MG63 (cell line): ENCODE measurements at regions not wholly inside any gene's neighbourhood (a gene's known extent, or its start where the extent isn't known, plus 50 kb on each side); places are given as distances from the start of the nearest gene placed in this dataset.
A peak's percentile ranks its signal among the peaks of the same experiment; 100 is the strongest.
"Not testable (repeated sequence)": the region's sequence is repeated elsewhere in the genome, so short reads cannot be mapped to it uniquely, and the experiment has no call there.

Experiments
- DNase-seq: peaks from one replicate; pipeline ENCODE4 v3.0.0-alpha.2; 2020
- H3K27me3 ChIP-seq: fragments of 250-450 bp; sonication (Bioruptor Pico); 2 replicates; pipeline ENCODE4 v1.5.1; 2020; ENCODE audit warnings: mild to moderate bottlenecking, moderate library complexity
- H3K36me3 ChIP-seq: fragments of 250-450 bp; sonication (Bioruptor Pico); 2 replicates; pipeline ENCODE4 v1.5.1; 2020; ENCODE audit warnings: mild to moderate bottlenecking, moderate library complexity
- H3K4me3 ChIP-seq: fragments of 250-450 bp; sonication (Bioruptor Pico); 2 replicates; pipeline ENCODE4 v1.5.1; 2020; ENCODE audit warnings: mild to moderate bottlenecking, moderate library complexity
- H3K9me3 ChIP-seq: fragments of 250-450 bp; sonication (Bioruptor Pico); 2 replicates; pipeline ENCODE4 v1.5.1; 2020; ENCODE audit warnings: mild to moderate bottlenecking, moderate library complexity

DNA sequence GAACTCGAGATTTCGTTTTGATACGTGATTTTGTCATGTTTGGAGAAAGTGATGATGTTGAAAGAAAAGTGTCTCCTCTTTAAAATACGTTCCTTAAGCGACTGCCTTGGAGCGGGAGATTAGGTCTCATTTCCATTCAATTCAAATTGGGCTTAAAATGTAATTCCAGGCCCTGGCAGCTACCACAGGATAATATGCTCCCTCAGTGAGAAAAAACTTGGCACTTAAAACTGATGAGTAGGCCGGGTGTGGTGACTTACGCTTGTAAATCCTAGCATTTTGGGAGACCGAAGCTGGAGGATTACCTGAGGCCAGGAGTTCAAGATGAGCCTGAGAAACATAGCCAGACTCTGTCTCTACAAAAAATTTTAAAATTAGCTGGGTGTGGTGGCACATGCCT lies 146.3 kb upstream of the L3MBTL4 start:
- peak; percentile 23 for DNase-seq
- Histone ChIP-seq H3K36me3 (no peaks in the 10 kb centered on the region), H3K27me3 (no peaks in the 10 kb centered on the region), H3K4me3 (no peak overlapping the region), H3K9me3 (no peaks in the 10 kb centered on the region)

DNA sequence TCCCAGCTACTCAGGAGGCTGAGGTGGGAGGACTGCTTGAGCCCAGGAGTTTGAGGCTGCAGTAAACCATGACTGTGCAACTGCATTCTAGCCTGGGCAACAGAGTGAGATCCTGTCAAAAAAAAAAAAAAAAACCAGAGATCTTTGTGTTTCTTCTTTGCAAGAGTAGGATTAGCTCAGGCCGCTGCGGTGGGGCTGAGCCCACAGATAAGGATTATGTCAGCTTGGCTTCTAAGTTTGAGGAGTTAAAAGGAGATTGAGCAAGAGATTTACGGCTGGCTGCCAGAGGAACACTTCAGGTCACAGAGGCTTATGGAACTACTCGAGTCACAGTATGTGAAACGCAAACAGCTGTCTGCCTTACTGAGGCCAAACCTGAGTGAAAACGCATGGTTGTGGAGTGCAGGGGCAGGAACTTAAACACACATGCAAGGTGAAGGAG lies 146.7 kb upstream of the L3MBTL4 start:
- DNase-seq = peak; percentile 13
- Histone ChIP-seq H3K4me3 (no peak overlapping the region), H3K36me3 (no peaks in the 10 kb centered on the region), H3K9me3 (no peaks in the 10 kb centered on the region), H3K27me3 (no peaks in the 10 kb centered on the region)

DNA sequence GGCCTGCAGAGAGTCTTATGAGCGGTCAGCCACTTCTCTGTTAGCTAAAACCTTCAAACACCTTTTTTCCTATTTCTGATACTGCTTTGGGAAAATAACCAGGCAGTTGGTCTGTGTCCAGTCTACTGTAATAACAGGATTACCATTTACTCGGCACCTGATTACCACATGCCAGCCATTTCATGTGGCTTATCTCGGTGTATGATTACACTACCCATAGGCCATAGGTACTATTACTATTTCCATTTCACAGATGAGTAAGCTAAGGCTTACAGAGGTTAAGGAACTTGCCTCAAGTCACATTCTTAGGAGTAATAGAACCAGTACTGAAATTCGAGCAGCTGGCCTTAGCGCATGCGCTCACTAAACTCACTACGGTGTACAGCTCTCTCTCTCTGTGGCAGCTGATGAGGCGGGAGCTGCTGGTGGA lies 147.2 kb upstream of the L3MBTL4 start:
- DNase-seq = no peak
- Histone ChIP-seq H3K9me3 (no peaks in the 10 kb centered on the region), H3K4me3 (no peak overlapping the region), H3K36me3 (no peaks in the 10 kb centered on the region), H3K27me3 (no peaks in the 10 kb centered on the region)

DNA sequence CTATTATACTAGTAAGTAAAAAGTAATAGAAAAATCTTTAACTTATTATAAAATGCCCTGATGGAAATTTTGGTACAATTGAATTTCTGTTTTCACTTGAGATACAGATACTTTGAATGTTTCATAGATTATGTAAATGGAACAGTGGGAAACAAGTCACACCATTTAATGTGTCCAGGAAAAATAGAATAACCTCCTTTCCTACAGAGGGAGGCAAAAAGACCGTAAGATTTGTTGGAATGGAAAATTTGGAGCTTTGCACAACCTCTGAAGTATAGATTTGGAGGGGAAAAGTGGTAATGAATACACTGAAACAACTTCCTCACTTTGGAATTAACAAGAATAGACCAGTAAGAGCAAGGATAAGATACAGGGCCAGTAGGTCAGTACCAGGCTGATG lies 149.2 kb upstream of the L3MBTL4 start:
- H3K9me3 ChIP-seq = no peaks in the 10 kb centered on the region
- H3K36me3 ChIP-seq = no peaks in the 10 kb centered on the region
- no peak overlapping the region for H3K4me3 ChIP-seq
- H3K27me3 ChIP-seq = no peaks in the 10 kb centered on the region
- no peak for DNase-seq

DNA sequence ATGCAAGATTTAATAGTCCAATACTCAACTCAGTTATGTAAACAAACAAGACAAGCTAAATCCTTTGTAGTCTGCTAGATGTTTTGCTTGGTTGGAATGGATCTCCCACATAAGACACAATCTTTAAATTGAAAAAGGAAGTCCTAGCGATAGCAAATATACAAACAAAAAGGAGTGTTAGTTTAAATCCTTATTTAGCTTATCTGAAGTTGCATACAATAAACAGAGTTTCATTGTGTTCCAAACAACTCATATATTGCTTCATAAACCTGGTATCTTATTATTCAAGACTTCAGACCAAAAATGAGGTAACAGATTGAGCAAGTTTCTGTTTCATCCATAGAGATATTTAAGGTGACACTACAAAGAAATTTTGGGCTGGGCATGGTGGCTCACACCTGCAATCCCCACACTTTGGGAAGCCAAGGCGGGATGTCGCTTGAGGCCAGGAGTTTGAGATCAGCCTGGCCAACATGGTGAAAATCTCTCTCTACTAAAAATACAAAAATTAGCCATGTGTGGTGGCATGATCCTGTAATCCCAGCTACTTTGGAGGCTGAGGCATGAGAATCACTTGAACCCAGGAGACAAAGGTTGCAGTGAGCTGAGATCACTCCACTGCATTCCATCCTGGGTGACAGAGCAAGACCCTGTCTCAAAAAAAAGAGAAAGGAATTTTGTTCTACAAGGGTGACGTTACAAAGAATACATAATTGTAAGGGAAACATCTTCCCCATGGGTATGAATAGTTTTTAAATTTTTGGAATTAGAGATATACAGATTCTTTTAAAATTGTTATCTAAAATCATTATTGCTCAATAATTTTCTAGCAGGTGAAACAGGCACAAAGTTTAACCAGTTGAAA lies 150.5 kb upstream of the L3MBTL4 start:
- no peaks in the 10 kb centered on the region for H3K36me3 ChIP-seq
- DNase-seq = no peak

DNA sequence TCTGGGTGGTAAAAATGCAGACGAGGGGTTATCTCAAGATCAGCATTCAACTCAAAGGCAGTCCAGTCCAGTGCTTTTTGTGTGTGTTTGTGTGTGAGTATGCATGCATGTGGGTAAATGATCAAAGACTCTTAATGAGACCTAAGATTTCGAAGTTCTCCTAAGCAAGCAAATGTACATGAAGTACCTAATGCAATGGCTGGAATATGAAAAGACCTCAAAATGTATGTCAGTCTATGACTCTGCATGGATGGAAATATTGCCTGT lies 151.0 kb upstream of the L3MBTL4 start:
- Histone ChIP-seq H3K4me3 (no peak overlapping the region), H3K36me3 (no peaks in the 10 kb centered on the region), H3K9me3 (no peaks in the 10 kb centered on the region), H3K27me3 (no peaks in the 10 kb centered on the region)
- no peak for DNase-seq

More for the DNA sequence above, 150.5 kb upstream of the L3MBTL4 start:
- no peaks in the 10 kb centered on the region for H3K9me3 ChIP-seq
- H3K4me3 ChIP-seq = no peak overlapping the region
- H3K27me3 ChIP-seq = no peaks in the 10 kb centered on the region

DNA sequence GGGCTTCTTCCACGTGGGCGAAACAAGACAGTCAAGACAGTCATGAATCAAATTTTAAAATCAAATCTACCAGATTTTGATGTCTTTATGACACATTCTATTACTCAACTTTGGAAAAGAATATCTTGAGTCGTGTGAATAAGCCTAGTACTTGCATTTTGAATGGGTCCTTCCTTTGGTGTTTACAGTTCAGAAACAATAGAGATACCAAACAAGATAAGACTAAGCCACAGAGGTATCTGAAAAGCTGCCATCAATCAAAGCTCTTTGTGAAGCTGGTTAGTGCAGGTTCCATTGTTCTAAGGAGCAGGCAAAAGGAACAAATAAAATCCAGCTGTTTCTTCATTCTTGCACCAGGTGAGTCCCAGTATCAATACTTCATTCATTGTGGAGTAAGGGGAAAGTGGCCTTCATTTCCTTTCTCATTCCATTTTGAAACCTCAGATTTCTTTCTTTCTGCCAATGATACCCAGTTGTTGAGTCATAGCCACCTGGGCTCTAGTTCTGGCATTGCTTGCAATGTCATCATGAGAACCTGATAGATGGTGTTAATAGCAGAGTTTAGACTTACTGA lies 151.7 kb upstream of the L3MBTL4 start:
- no peak overlapping the region for H3K4me3 ChIP-seq
- DNase-seq = no peak
- no peaks in the 10 kb centered on the region for H3K9me3 ChIP-seq
- no peaks in the 10 kb centered on the region for H3K27me3 ChIP-seq
- H3K36me3 ChIP-seq = no peaks in the 10 kb centered on the region

DNA sequence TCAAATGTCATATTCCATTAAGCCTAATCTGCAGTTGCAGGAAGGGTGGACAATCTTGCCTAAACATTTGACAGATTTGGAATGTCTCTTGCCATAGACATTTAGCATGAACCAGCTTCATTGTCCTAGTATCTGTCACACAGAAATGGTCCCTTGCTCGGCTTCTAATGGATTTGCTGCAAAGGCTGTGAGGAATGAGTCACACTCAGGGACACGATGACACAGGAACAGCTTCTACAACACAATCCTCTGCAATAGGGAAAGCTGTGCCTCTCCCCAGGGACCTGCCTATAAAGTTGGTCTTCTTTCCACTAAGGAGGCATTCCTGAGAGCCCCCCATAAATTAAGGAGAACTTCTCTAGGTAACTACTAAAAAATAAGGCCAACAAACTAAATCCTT lies 155.1 kb upstream of the L3MBTL4 start:
- Histone ChIP-seq H3K27me3 (no peaks in the 10 kb centered on the region), H3K9me3 (no peaks in the 10 kb centered on the region), H3K4me3 (no peak overlapping the region), H3K36me3 (no peaks in the 10 kb centered on the region)
- DNase-seq = no peak

DNA sequence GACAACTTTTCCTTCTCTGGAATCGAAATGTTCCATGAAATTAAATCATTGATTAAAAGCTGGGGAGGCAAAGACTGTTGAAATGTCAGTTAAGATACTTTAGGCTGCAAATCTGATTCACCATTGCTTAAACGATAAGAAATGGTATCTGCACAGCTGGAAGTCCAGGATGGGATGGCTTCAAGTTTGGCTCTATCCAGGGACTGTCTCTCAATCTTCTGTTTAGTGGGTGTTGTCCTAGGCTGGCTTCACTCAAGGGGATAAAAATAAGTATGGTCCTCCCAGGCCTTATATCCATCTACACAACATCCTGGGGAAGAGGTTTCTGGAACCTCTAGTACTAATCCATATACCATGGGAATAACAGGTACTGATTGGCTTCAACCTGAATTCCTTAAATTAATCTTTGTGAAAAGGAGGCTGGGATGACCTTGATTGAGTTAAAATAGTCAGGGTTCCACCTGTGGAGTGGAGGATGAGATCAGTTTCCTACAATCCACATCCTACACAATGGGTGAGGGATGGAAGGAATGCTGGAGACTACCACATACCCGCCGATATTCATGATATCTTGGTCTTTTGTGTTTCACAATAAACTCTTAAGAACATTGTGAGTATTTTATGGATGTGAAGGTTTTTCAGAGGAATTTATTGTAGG lies 156.0 kb upstream of the L3MBTL4 start:
- no peak overlapping the region for H3K4me3 ChIP-seq
- H3K27me3 ChIP-seq = no peaks in the 10 kb centered on the region
- H3K9me3 ChIP-seq = no peaks in the 10 kb centered on the region
- no peak for DNase-seq
- H3K36me3 ChIP-seq = no peaks in the 10 kb centered on the region

DNA sequence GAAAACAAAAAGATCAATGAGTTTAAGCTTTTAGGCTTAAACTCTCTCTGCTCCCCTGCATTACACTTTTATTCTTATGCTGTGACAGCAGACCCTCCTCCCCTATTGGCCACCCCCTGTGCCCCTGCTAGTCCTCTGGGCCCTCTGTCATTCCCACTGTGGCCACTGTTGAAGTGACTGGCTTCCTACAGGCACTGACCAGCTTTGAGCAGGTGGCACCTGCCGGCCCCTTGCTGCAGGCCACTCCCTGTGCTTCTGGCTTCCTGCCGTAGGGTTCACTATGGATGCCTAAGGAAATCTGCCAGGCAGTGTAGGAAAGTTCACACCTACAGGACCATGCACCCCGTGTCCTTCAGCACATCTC lies 156.5 kb upstream of the L3MBTL4 start:
- no peaks in the 10 kb centered on the region for H3K27me3 ChIP-seq
- no peak overlapping the region for H3K4me3 ChIP-seq
- no peak for DNase-seq
- H3K9me3 ChIP-seq = no peaks in the 10 kb centered on the region
- H3K36me3 ChIP-seq = no peaks in the 10 kb centered on the region

DNA sequence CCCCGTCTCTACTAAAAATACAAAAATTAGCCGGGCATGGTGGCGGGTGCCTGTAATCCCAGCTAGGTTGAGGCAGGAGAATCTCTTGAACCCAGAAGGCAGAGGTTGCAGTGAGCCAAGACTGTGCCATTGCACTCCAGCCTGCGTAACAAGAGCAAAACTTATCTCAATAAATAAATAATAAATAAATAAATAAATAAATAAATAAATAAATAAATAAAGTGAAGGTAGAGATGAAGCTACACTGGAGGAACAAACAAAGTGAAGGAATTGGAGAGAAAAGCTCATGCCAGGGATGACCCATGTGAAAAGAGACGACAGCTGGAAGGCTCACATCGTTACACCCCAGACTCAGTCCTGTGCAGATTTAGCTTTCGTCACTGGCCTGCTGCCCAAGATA lies 157.3 kb upstream of the ARHGAP28 start:
- not testable (repeated sequence) for H3K9me3 ChIP-seq, H3K27me3 ChIP-seq, H3K4me3 ChIP-seq, H3K36me3 ChIP-seq, DNase-seq

DNA sequence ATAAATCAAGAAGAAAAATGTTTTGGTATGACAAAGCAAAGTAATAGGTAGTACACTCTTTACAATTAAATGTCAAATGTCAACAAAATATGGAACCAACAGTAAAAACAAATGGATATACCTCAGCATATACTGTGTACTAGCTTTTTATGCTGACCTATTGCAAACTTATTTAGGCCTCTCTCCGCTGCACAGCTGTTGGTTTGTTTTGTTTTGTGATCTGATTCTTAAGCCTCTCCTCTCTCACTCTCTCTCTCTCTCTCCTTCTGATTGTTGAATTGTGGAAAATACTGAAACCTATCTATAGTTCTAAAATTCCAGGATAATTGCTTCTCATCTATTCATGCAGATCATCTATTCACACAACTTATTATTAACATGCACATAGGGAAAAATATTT lies 154.9 kb upstream of the ARHGAP28 start:
- Histone ChIP-seq H3K4me3 (no peak overlapping the region), H3K9me3 (no peaks in the 10 kb centered on the region), H3K36me3 (no peaks in the 10 kb centered on the region), H3K27me3 (no peaks in the 10 kb centered on the region)
- no peak for DNase-seq

DNA sequence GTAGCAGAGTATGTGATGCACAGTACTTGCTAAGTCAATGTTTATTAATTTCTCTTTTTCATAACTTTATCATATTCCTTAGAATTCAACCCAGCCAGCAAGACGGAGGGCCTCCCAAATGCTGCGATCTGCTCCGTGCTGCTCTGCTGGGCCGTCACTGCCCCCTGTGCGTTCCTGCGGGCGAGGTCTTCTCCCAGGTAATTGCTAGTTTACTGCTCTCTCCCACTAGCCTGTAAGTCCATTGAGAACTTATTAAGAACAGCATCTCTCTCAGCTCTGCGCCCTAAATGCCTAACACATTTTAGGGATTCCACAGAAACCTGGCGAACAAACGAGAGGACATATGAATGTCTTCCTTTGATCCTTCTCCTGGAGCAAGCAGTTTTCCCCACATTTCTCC lies 153.6 kb upstream of the ARHGAP28 start:
- H3K9me3 ChIP-seq = no peaks in the 10 kb centered on the region
- H3K27me3 ChIP-seq = no peaks in the 10 kb centered on the region
- H3K36me3 ChIP-seq = no peaks in the 10 kb centered on the region
- DNase-seq = no peak
- no peak overlapping the region for H3K4me3 ChIP-seq

DNA sequence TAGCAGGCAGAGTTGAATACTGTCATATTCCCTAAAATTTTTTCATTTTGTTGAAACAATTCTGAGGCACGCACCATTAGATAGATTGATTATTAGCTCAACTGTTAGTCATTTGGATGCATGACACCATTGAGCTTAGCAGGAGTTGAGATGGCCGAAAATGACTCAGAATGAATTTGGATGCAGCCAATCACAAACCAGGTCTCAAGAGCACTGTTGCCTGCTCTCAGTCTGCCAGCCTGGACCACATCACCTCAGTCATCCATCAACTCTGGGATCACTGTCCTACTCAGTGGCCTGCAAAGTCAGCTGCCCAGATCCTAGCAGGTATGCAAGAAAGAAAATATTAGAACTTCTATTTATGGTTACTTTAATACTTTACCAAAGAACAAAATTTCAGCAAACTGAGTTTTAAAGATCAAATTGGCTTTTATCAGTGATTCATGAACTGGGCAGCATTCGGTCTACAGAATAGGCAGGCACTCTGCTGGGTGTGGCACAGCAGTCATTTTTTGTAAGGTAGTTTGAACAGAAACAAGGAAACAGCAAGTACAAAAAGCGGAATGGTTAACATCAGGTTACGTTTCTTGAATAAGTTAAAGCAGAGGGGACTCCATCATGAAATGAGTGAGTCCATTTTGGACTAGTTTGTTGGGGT lies 152.7 kb upstream of the ARHGAP28 start:
- no peak for DNase-seq
- H3K27me3 ChIP-seq = no peaks in the 10 kb centered on the region
- no peaks in the 10 kb centered on the region for H3K9me3 ChIP-seq

DNA sequence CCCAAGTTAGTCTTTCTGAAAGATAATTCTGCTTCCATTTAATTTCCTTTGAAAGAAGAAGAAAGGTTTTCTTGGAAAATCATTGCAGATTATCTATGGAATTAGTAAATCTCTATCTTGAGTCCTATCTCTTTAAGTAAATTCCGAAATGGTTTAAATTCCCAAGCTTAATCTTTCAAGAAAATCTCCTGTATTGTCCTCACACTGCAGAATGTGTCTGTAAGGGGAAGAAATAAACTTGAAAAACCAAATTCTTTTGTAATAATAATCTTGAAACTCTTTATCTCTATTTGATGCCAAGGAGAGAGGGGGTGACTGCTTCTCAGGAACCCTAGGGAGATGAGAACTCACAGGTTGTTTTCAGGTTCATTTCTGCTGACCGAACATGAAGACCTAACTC lies 150.8 kb upstream of the ARHGAP28 start:
- H3K36me3 ChIP-seq = no peaks in the 10 kb centered on the region
- no peaks in the 10 kb centered on the region for H3K9me3 ChIP-seq
- H3K4me3 ChIP-seq = no peak overlapping the region
- H3K27me3 ChIP-seq = no peaks in the 10 kb centered on the region
- DNase-seq = no peak

More for the DNA sequence above, 152.7 kb upstream of the ARHGAP28 start:
- H3K4me3 ChIP-seq = no peak overlapping the region
- H3K36me3 ChIP-seq = no peaks in the 10 kb centered on the region

DNA sequence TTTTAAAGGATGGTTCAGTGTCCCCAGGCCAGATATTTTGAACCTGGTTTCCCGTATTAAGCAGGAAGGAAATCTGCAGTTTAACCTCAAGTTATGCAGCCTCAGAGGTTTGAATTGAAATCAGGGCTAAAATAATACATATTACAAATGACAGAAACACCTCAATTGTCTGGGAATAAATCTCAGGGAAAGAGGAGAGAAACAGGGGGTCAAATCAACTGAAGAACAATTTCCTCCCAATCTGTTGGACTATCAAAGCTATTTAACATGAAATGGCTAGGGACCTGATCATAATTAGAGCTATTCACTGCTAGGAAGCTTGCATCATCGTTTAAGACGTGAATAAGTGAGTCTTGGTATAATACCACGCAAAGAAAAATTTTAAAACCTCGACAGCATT lies 150.0 kb upstream of the ARHGAP28 start:
- H3K9me3 ChIP-seq = no peaks in the 10 kb centered on the region
- H3K36me3 ChIP-seq = no peaks in the 10 kb centered on the region
- no peak for DNase-seq
- no peak overlapping the region for H3K4me3 ChIP-seq
- no peaks in the 10 kb centered on the region for H3K27me3 ChIP-seq

DNA sequence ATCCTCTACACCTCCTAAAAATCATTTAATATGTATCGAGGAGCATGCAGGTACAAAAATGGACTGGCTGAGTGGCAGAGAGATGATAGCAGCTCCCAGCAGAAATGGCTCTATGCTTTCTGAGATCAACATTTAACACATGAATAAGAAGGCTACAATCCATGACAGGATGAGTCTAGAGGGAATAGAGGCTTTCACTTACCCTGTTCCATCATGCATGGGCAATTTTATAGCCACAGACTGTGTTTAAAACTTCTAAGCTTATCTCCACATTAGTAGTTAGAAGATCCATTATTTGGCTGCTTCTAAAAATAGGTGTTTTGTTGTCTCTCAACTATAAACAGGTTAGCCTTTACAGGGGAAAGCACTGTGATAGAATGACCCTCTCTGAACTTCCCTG lies 149.1 kb upstream of the ARHGAP28 start:
- no peak for DNase-seq
- Histone ChIP-seq H3K36me3 (no peaks in the 10 kb centered on the region), H3K4me3 (no peak overlapping the region), H3K27me3 (no peaks in the 10 kb centered on the region), H3K9me3 (no peaks in the 10 kb centered on the region)
